ENCODE measurements at regions not wholly inside any gene's neighbourhood (a gene's known extent, or its start where the extent isn't known, plus 50 kb on each side); places are given as distances from the start of the nearest gene placed in this dataset.

DNA sequence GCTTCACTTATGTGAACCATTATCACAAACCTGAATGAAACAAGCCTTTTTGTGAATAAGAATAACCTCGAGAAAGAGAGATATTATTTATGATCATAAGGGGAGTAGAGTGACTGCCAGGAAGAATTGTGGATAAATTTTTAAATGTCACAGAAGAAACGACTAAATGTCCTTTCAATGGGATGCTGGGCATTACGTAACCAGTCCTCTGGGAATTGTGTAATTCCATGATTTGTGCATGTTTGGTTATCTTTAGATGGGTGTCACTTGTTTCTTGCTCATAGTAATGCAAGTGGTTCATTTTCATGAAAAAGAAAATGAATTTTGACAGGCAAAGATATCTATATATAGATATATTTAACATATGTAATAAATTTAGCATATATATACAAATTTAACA, 379.5 kb upstream of the AGTR1 start:
- TF ChIP-seq, protein P1, sequence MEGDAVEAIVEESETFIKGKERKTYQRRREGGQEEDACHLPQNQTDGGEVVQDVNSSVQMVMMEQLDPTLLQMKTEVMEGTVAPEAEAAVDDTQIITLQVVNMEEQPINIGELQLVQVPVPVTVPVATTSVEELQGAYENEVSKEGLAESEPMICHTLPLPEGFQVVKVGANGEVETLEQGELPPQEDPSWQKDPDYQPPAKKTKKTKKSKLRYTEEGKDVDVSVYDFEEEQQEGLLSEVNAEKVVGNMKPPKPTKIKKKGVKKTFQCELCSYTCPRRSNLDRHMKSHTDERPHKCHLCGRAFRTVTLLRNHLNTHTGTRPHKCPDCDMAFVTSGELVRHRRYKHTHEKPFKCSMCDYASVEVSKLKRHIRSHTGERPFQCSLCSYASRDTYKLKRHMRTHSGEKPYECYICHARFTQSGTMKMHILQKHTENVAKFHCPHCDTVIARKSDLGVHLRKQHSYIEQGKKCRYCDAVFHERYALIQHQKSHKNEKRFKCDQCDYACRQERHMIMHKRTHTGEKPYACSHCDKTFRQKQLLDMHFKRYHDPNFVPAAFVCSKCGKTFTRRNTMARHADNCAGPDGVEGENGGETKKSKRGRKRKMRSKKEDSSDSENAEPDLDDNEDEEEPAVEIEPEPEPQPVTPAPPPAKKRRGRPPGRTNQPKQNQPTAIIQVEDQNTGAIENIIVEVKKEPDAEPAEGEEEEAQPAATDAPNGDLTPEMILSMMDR (IDR thresholded peaks at IDR 0.05), result no peak
- no peak for TF ChIP-seq POLR2A (IDR thresholded peaks at IDR 0.05)
